Coronary artery (tissue), 2 donors: ENCODE measurements at regions not wholly inside any gene's neighbourhood (a gene's known extent, or its start where the extent isn't known, plus 50 kb on each side); places are given as distances from the start of the nearest gene placed in this dataset.
"Not testable (repeated sequence)": the region's sequence is repeated elsewhere in the genome, so short reads cannot be mapped to it uniquely, and the experiment has no call there.

ENCODE experiments used
- DNase-seq: peaks from one replicate; pipeline ENCODE4 v3.0.0-alpha.2; 2017; ENCODE audit warnings: low spot score
- H3K27ac ChIP-seq, 2 donors: fragments of 200-600 bp; sonication (generic); one replicate each; pipeline ENCODE4 v1.5.1; 2016 to 2019
- H3K4me3 ChIP-seq: fragments of 200-600 bp; sonication (generic); 2 replicates; pipeline ENCODE4 v1.5.1; 2016; ENCODE audit warnings: mild to moderate bottlenecking, moderate library complexity
- CTCF ChIP-seq: fragments of 200-600 bp; sonication (generic); IDR thresholded peaks from one replicate; pipeline ENCODE4 v1.5.1; 2019; ENCODE audit warnings: antibody characterized with exemption

- no peak for TF ChIP-seq CTCF
- H3K4me3 ChIP-seq = no peak overlapping the region
- DNase-seq = no peak
- H3K27ac ChIP-seq = no peak overlapping the region
These were observed 922.0 kb downstream of the NLGN4X start for GRCh38 chrX:5306654-5307121.

GRCh38 chrX:5305452-5305851 lies 923.2 kb downstream of the NLGN4X start:
- no peak for TF ChIP-seq CTCF
- Histone ChIP-seq H3K4me3 (no peak overlapping the region), H3K27ac (no peak overlapping the region)
- no peak for DNase-seq

- Histone ChIP-seq H3K4me3 (no peak overlapping the region), H3K27ac (no peak overlapping the region)
- TF ChIP-seq CTCF = no peak
- DNase-seq = no peak
These were observed 933.7 kb downstream of the NLGN4X start for GRCh38 chrX:5295004-5295403.

- TF ChIP-seq CTCF = no peak
- DNase-seq = no peak
These were observed 938.0 kb downstream of the NLGN4X start for GRCh38 chrX:5290635-5291034.

GRCh38 chrX:5289949-5290348 lies 938.7 kb downstream of the NLGN4X start:
- not testable (repeated sequence) for H3K4me3 ChIP-seq, DNase-seq, H3K27ac ChIP-seq

More at GRCh38 chrX:5290635-5291034, 938.0 kb downstream of the NLGN4X start:
- Histone ChIP-seq H3K4me3 (no peak overlapping the region), H3K27ac (no peak overlapping the region)

- Histone ChIP-seq H3K4me3 (no peak overlapping the region), H3K27ac (no peak overlapping the region)
- DNase-seq = no peak
- TF ChIP-seq CTCF = no peak
These were observed 949.8 kb downstream of the NLGN4X start for GRCh38 chrX:5278908-5279307.

GRCh38 chrX:5265324-5265850 lies 963.3 kb downstream of the NLGN4X start:
- no peak for DNase-seq
- no peak overlapping the region for H3K4me3 ChIP-seq
- no peak for TF ChIP-seq CTCF
- no peak overlapping the region for H3K27ac ChIP-seq

- H3K27ac ChIP-seq = no peak overlapping the region
- TF ChIP-seq CTCF = no peak
- no peak for DNase-seq
- H3K4me3 ChIP-seq = no peak overlapping the region
These were observed 978.6 kb downstream of the NLGN4X start for GRCh38 chrX:5250106-5250505.
